MM.1S (cell line): ENCODE measurements at regions not wholly inside any gene's neighbourhood (a gene's known extent, or its start where the extent isn't known, plus 50 kb on each side); places are given as distances from the start of the nearest gene placed in this dataset.

ENCODE experiments used
- EZH2 ChIP-seq: fragments of 300-600 bp; sonication (generic); optimal IDR thresholded peaks from 2 replicates; pipeline ENCODE3; 2017; ENCODE audit warnings: low read depth, mild to moderate bottlenecking, antibody characterized with exemption, low read length, mixed read lengths
- EZH2phosphoT487 ChIP-seq: fragments of 300-600 bp; sonication (generic); IDR thresholded peaks from 2 replicates; pipeline ENCODE4 v1.6.1; 2018; ENCODE audit warnings: antibody characterized with exemption, low read length
- TF ChIP-seq, protein P1 (sequence below): fragments of 300-600 bp; sonication (generic); IDR thresholded peaks from 2 replicates; pipeline ENCODE4 v1.5.1; 2016; ENCODE audit warnings: antibody characterized with exemption, low read length, mixed read lengths

GRCh38 chr21:27831177-27831576 is 864.3 kb upstream of the ADAMTS5 start:
- TF ChIP-seq, protein P1, sequence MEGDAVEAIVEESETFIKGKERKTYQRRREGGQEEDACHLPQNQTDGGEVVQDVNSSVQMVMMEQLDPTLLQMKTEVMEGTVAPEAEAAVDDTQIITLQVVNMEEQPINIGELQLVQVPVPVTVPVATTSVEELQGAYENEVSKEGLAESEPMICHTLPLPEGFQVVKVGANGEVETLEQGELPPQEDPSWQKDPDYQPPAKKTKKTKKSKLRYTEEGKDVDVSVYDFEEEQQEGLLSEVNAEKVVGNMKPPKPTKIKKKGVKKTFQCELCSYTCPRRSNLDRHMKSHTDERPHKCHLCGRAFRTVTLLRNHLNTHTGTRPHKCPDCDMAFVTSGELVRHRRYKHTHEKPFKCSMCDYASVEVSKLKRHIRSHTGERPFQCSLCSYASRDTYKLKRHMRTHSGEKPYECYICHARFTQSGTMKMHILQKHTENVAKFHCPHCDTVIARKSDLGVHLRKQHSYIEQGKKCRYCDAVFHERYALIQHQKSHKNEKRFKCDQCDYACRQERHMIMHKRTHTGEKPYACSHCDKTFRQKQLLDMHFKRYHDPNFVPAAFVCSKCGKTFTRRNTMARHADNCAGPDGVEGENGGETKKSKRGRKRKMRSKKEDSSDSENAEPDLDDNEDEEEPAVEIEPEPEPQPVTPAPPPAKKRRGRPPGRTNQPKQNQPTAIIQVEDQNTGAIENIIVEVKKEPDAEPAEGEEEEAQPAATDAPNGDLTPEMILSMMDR: no peak
- TF ChIP-seq EZH2phosphoT487: no peak
- TF ChIP-seq EZH2: no peak
